ENCODE measurements at regions not wholly inside any gene's neighbourhood (a gene's known extent, or its start where the extent isn't known, plus 50 kb on each side); places are given as distances from the start of the nearest gene placed in this dataset.

GRCh38 chr3:194838236-194838635 is 152.6 kb downstream of the FAM43A start:
- no peak for TF ChIP-seq CTCF (IDR thresholded peaks at IDR 0.05)
- Histone ChIP-seq H3K4me1 (ENCODE audit: control insufficient read depth, insufficient read depth, low read length) (peaks cover 3% of the 10 kb centered on the region), H3K9me3 (ENCODE audit: control insufficient read depth, insufficient read depth, low read length) (no peaks in the 10 kb centered on the region), H3K36me3 (ENCODE audit: control insufficient read depth, insufficient read depth, low read length) (no peaks in the 10 kb centered on the region), H3K27ac (ENCODE audit: low read length) (no peak overlapping the region), H3K27me3 (ENCODE audit: control insufficient read depth, insufficient read depth, low read length) (no peaks in the 10 kb centered on the region), H3K4me3 (ENCODE audit: low read length) (no peak overlapping the region)
- Mint-ChIP-seq H3K9me3 (no peaks in the 10 kb centered on the region), H3K27me3 (ENCODE audit: low read depth in 2 of 2) (peaks cover 0 to 5% of the 10 kb centered on the region in 2 donors), H3K36me3 (no peaks in the 10 kb centered on the region), H3K27ac (no peak overlapping the region), H3K4me3 (no peak overlapping the region), H3K4me1 (peaks cover 9 to 11% of the 10 kb centered on the region in 2 donors)
- DNase-seq (no peak), ATAC-seq (no peak)
- 89% methylated on average over 7 of the region's 9 CpGs for WGBS (ENCODE audit: insufficient coverage)
- intact Hi-C loops (cut with micrococcal nuclease) = no loop called here

GRCh38 chr3:194840661-194841514 is 155.2 kb downstream of the FAM43A start:
- 86% methylated on average over 21 of the region's 21 CpGs for WGBS (ENCODE audit: insufficient coverage)
- Mint-ChIP-seq H3K36me3 (no peaks in the 10 kb centered on the region), H3K4me3 (peak overlapping the region; percentile 70), H3K4me1 (peaks cover 9 to 11% of the 10 kb centered on the region in 2 donors), H3K27ac (peak overlapping the region; percentile 68 to 73), H3K9me3 (no peaks in the 10 kb centered on the region), H3K27me3 (ENCODE audit: low read depth in 2 of 2) (peaks cover 0 to 11% of the 10 kb centered on the region in 2 donors)
- no peaks in the 10 kb centered on the region for H3K27me3 ChIP-seq (ENCODE audit: control insufficient read depth, insufficient read depth, low read length)
- H3K4me3 ChIP-seq (ENCODE audit: low read length) = no peak overlapping the region
- intact Hi-C loops (cut with micrococcal nuclease) = no loop called here
- peaks cover 3% of the 10 kb centered on the region for H3K4me1 ChIP-seq (ENCODE audit: control insufficient read depth, insufficient read depth, low read length)
- no peaks in the 10 kb centered on the region for H3K9me3 ChIP-seq (ENCODE audit: control insufficient read depth, insufficient read depth, low read length)
- TF ChIP-seq CTCF (IDR thresholded peaks at IDR 0.05) = no peak
- ATAC-seq = peak; percentile 52 to 81 (median 67)
- H3K36me3 ChIP-seq (ENCODE audit: control insufficient read depth, insufficient read depth, low read length) = no peaks in the 10 kb centered on the region
- no peak overlapping the region for H3K27ac ChIP-seq (ENCODE audit: low read length)
- DNase-seq = no peak

GRCh38 chr3:194841515-194841841 is 155.8 kb downstream of the FAM43A start:
- H3K4me1 Mint-ChIP-seq = peaks cover 9 to 11% of the 10 kb centered on the region in 2 donors
- no peaks in the 10 kb centered on the region for H3K36me3 ChIP-seq (ENCODE audit: control insufficient read depth, insufficient read depth, low read length)
- peaks cover 0 to 7% of the 10 kb centered on the region in 2 donors for H3K27me3 Mint-ChIP-seq (ENCODE audit: low read depth in 2 of 2)
- no peak overlapping the region for H3K27ac ChIP-seq (ENCODE audit: low read length)
- no peak for TF ChIP-seq CTCF (IDR thresholded peaks at IDR 0.05)
- peaks cover 3% of the 10 kb centered on the region for H3K4me1 ChIP-seq (ENCODE audit: control insufficient read depth, insufficient read depth, low read length)
- DNase-seq (no peak), ATAC-seq (peak; percentile 56 to 76 (median 67))
- no peak overlapping the region for H3K4me3 ChIP-seq (ENCODE audit: low read length)
- H3K36me3 Mint-ChIP-seq = no peaks in the 10 kb centered on the region
- H3K9me3 Mint-ChIP-seq = no peaks in the 10 kb centered on the region
- no peaks in the 10 kb centered on the region for H3K27me3 ChIP-seq (ENCODE audit: control insufficient read depth, insufficient read depth, low read length)
- intact Hi-C loops (cut with micrococcal nuclease) = no loop called here
- H3K27ac Mint-ChIP-seq = peak overlapping the region; percentile 68 to 73
- WGBS (ENCODE audit: insufficient coverage) = 72% methylated on average over 2 of the region's 2 CpGs
- no peaks in the 10 kb centered on the region for H3K9me3 ChIP-seq (ENCODE audit: control insufficient read depth, insufficient read depth, low read length)
- peak overlapping the region; percentile 70 for H3K4me3 Mint-ChIP-seq

GRCh38 chr3:194843556-194843955 is 157.9 kb downstream of the FAM43A start:
- Mint-ChIP-seq H3K27ac (no peak overlapping the region), H3K27me3 (ENCODE audit: low read depth in 2 of 2) (peaks cover 0 to 7% of the 10 kb centered on the region in 2 donors), H3K4me1 (peaks cover 9 to 11% of the 10 kb centered on the region in 2 donors), H3K9me3 (no peaks in the 10 kb centered on the region), H3K4me3 (no peak overlapping the region), H3K36me3 (no peaks in the 10 kb centered on the region)
- no peak for TF ChIP-seq CTCF (IDR thresholded peaks at IDR 0.05)
- ATAC-seq (no peak), DNase-seq (no peak)
- peaks cover 3% of the 10 kb centered on the region for H3K4me1 ChIP-seq (ENCODE audit: control insufficient read depth, insufficient read depth, low read length)
- H3K27ac ChIP-seq (ENCODE audit: low read length) = no peak overlapping the region
- no peaks in the 10 kb centered on the region for H3K36me3 ChIP-seq (ENCODE audit: control insufficient read depth, insufficient read depth, low read length)
- WGBS (ENCODE audit: insufficient coverage) = 91% methylated on average over 8 of the region's 8 CpGs
- intact Hi-C loops (cut with micrococcal nuclease) = no loop called here
- H3K4me3 ChIP-seq (ENCODE audit: low read length) = no peak overlapping the region
- H3K27me3 ChIP-seq (ENCODE audit: control insufficient read depth, insufficient read depth, low read length) = no peaks in the 10 kb centered on the region
- H3K9me3 ChIP-seq (ENCODE audit: control insufficient read depth, insufficient read depth, low read length) = no peaks in the 10 kb centered on the region
